IMR-90 (cell line): ENCODE measurements at regions not wholly inside any gene's neighbourhood (a gene's known extent, or its start where the extent isn't known, plus 50 kb on each side); places are given as distances from the start of the nearest gene placed in this dataset.

Source experiments
- ATAC-seq: fragments of 200-7000 bp; cut with Tn5 transposase; 2 replicates; pipeline ENCODE4 v1.9.1; 2020; ENCODE audit warnings: low read depth, mild to moderate bottlenecking, moderate library complexity
- BruUV-seq: library from RNA; stranded (reverse); fragments of 400-500 nt; replicated peaks from 2 replicates; lab custom pipeline; 2021; lab: Mats Ljungman, UMichigan
- CTCF ChIA-PET: fragments of 300-600 bp; formaldehyde crosslinking; extraction: SDS; loops from one replicate; lab custom pipeline; 2021; ENCODE audit warnings: antibody characterized with exemption; lab: Yijun Ruan, JAX
- POLR2A ChIA-PET: fragments of 300-600 bp; sonication (Branson Sonifier 250); formaldehyde crosslinking; loops from one replicate; lab custom pipeline; 2022; ENCODE audit warnings: antibody characterized with exemption; ENCODE audit not compliant: unreplicated experiment; lab: Charles Lee
- DNase-seq: peaks from one replicate; pipeline ENCODE4 v3.0.0; 2013
- H2AFZ ChIP-seq: replicated peaks from 2 replicates; pipeline ENCODE3; 2013; ENCODE audit warnings: low read length, mild to moderate bottlenecking; ENCODE audit not compliant: poor library complexity
- H2AK5ac ChIP-seq: 2 replicates; pipeline ENCODE4 v1.6.1; 2013; ENCODE audit warnings: low read depth, low read length, inconsistent platforms
- H2AK9ac ChIP-seq: replicated peaks from 2 replicates; pipeline ENCODE3; 2013; ENCODE audit warnings: mild to moderate bottlenecking, low read depth, low read length, moderate library complexity; ENCODE audit not compliant: poor library complexity
- H2BK120ac ChIP-seq: 2 replicates; pipeline ENCODE4 v1.6.1; 2013; ENCODE audit warnings: low read depth, low read length, inconsistent platforms
- H2BK15ac ChIP-seq: 3 replicates; pipeline ENCODE4 v1.6.1; 2013; ENCODE audit warnings: low read depth, low read length, inconsistent platforms
- H2BK20ac ChIP-seq: 2 replicates; pipeline ENCODE4 v1.6.1; 2013; ENCODE audit warnings: low read depth, mild to moderate bottlenecking, inconsistent platforms, low read length, moderate library complexity
- H2BK5ac ChIP-seq: 2 replicates; pipeline ENCODE4 v1.6.1; 2013; ENCODE audit warnings: mild to moderate bottlenecking, low read depth, low read length, inconsistent platforms; ENCODE audit not compliant: poor library complexity, severe bottlenecking
- H3K14ac ChIP-seq: replicated peaks from 2 replicates; pipeline ENCODE4 v1.6.1; 2013; ENCODE audit warnings: low read depth, low read length, inconsistent platforms
- H3K18ac ChIP-seq: 2 replicates; pipeline ENCODE4 v1.6.1; 2013; ENCODE audit warnings: low read depth, low read length, control low read depth
- H3K23ac ChIP-seq: 2 replicates; pipeline ENCODE4 v1.6.1; 2013; ENCODE audit warnings: low read depth, low read length, inconsistent platforms
- H3K27ac ChIP-seq: 2 replicates; pipeline ENCODE4 v1.5.1; 2013; ENCODE audit warnings: mild to moderate bottlenecking, control low read depth, low read length; ENCODE audit not compliant: insufficient read depth
- H3K27me3 ChIP-seq: 2 replicates; pipeline ENCODE4 v1.6.1; 2013; ENCODE audit warnings: low read length; ENCODE audit not compliant: control insufficient read depth, insufficient read depth
- H3K36me3 ChIP-seq: 2 replicates; pipeline ENCODE4 v1.6.1; 2013; ENCODE audit warnings: low read length, mixed read lengths; ENCODE audit not compliant: control insufficient read depth, insufficient read depth
- H3K4ac ChIP-seq: 2 replicates; pipeline ENCODE4 v1.6.1; 2013; ENCODE audit warnings: low read depth, low read length, inconsistent platforms
- H3K4me1 ChIP-seq: 2 replicates; pipeline ENCODE4 v1.6.1; 2013; ENCODE audit warnings: low read length, mixed read lengths; ENCODE audit not compliant: control insufficient read depth, insufficient read depth
- H3K4me2 ChIP-seq: 2 replicates; pipeline ENCODE4 v1.6.1; 2013; ENCODE audit warnings: low read depth, mild to moderate bottlenecking, control low read depth, low read length, moderate library complexity
- H3K4me3 ChIP-seq: 2 replicates; pipeline ENCODE4 v1.5.1; 2013; ENCODE audit warnings: low read depth, mild to moderate bottlenecking, control low read depth, low read length, moderate library complexity; ENCODE audit not compliant: insufficient read depth
- H3K56ac ChIP-seq: 2 replicates; pipeline ENCODE4 v1.6.1; 2013; ENCODE audit warnings: low read length, inconsistent platforms; ENCODE audit not compliant: insufficient read depth; ENCODE audit errors: extremely low read depth
- H3K79me1 ChIP-seq, 2 experiments: 2 replicates each; pipeline ENCODE4 v1.6.1; 2013; ENCODE audit warnings: low read length in 2 of 2, inconsistent platforms in 1 of 2, low read depth in 1 of 2
- H3K9ac ChIP-seq: 2 replicates; pipeline ENCODE4 v1.6.1; 2013; ENCODE audit warnings: low read depth, low read length, control low read depth
- H3K9me1 ChIP-seq: 2 replicates; pipeline ENCODE4 v1.6.1; 2013; ENCODE audit warnings: low read length, inconsistent platforms; ENCODE audit not compliant: insufficient read depth
- H3K9me3 ChIP-seq: 2 replicates; pipeline ENCODE4 v1.6.1; 2013; ENCODE audit warnings: low read length; ENCODE audit not compliant: control insufficient read depth, insufficient read depth
- H4K20me1 ChIP-seq: 2 replicates; pipeline ENCODE4 v1.6.1; 2013; ENCODE audit warnings: low read length, inconsistent platforms; ENCODE audit not compliant: insufficient read depth
- H4K5ac ChIP-seq: 2 replicates; pipeline ENCODE4 v1.6.1; 2013; ENCODE audit warnings: mild to moderate bottlenecking, low read depth, low read length, control low read depth
- H4K8ac ChIP-seq, 2 experiments: 2 replicates each; pipeline ENCODE4 v1.6.1; 2013; ENCODE audit warnings: low read depth in 2 of 2, low read length in 2 of 2, control low read depth in 1 of 2, inconsistent platforms in 1 of 2
- H4K91ac ChIP-seq: 2 replicates; pipeline ENCODE4 v1.6.1; 2013; ENCODE audit warnings: low read depth, low read length, inconsistent platforms; ENCODE audit not compliant: insufficient read depth
- RFX5 ChIP-seq: IDR thresholded peaks from 2 replicates; pipeline ENCODE4 v1.8.0; 2012; ENCODE audit warnings: low read depth, mild to moderate bottlenecking, low read length, moderate library complexity
- WGBS, 2 experiments: methylation state at CpG; one replicate each; pipeline versions ENCODE4 v1.1.5 to v1.1.7; 2013; ENCODE audit warnings: missing lambda C conversion rate in 2 of 2; ENCODE audit not compliant: insufficient read length in 1 of 2; ENCODE audit errors: extremely low coverage in 2 of 2; 5-methylcytosine and 5-hydroxymethylcytosine counted together
- dilution Hi-C: fragments of 300-500 bp; cut with HindIII; formaldehyde crosslinking; loops from one replicate; pipeline ENCODE4 v1.14.3; 2018; ENCODE audit warnings: low sequenced_read_pairs; ENCODE audit not compliant: unreplicated experiment
- in situ Hi-C: fragments of 300-500 bp; cut with MboI; formaldehyde crosslinking; loops from 3 replicates; pipeline ENCODE4 v1.14.3; 2019; ENCODE audit warnings: low sequenced_read_pairs, inconsistent platforms, mixed read lengths
- intact Hi-C: fragments of 100-400 bp; cut with micrococcal nuclease; formaldehyde crosslinking; loops from 2 replicates; pipeline ENCODE4 v1.10.0; 2022

- Histone ChIP-seq H2BK20ac (no peak overlapping the region), H3K18ac (no peak overlapping the region), H4K5ac (no peak overlapping the region), H3K4ac (no peak overlapping the region), H2BK120ac (no peak overlapping the region), H2AFZ (no peak overlapping the region), H3K4me1 (no peaks in the 10 kb centered on the region), H2AK9ac (no peak overlapping the region), H3K4me3 (no peak overlapping the region), H3K4me2 (no peak overlapping the region), H3K9me3 (peaks cover 5% of the 10 kb centered on the region), H3K27ac (no peak overlapping the region), H3K14ac (no peak overlapping the region), H3K79me1 (no peaks in the 10 kb centered on the region), H4K8ac (no peak overlapping the region), H3K23ac (no peak overlapping the region), H3K9ac (no peak overlapping the region), H4K91ac (no peak overlapping the region), H2BK5ac (no peak overlapping the region), H2BK15ac (no peak overlapping the region), H3K27me3 (peaks cover 15% of the 10 kb centered on the region), H2AK5ac (no peak overlapping the region), H3K56ac (no peak overlapping the region), H3K9me1 (no peaks in the 10 kb centered on the region; the same call in 1 of the 2 replicates), H3K36me3 (no peaks in the 10 kb centered on the region), H4K20me1 (no peaks in the 10 kb centered on the region)
- WGBS, 2 experiments: 100% methylated on average over 3 of the region's 11 CpGs; no CpG with 5 or more reads in 1 of the 2 experiments
- ChIA-PET POLR2A (no interaction called here), CTCF (interaction anchor here (0.7 kb wide), 1 partner anchor 162 kb away, joined by 4 read pairs; no protein-coding TSS in a partner anchor)
- intact Hi-C loops: no loop called here
- in situ Hi-C loops: no loop called here
- ATAC-seq: no peak
- dilution Hi-C loops: no loop called here
- no peak for DNase-seq
- no TSS peak for BruUV-seq
- TF ChIP-seq RFX5: no peak
These were observed 465.2 kb downstream of the MIAT start for GRCh38 chr22:27122574-27122973.
